Gastroesophageal sphincter (tissue), 4 donors: ENCODE measurements at regions not wholly inside any gene's neighbourhood (a gene's known extent, or its start where the extent isn't known, plus 50 kb on each side); places are given as distances from the start of the nearest gene placed in this dataset.

Experiments
- ATAC-seq: fragments of 150-250 bp; one replicate; pipeline ENCODE4 v1.9.1; 2016; ENCODE audit warnings: mild to moderate bottlenecking, moderate library complexity
- H3K27ac ChIP-seq, 4 donors: fragments of 200-600 bp; sonication (generic) in 3 of 4; 1 replicate in 3 of 4; 2 replicates in 1 of 4; pipeline ENCODE4 v1.5.1; 2016 to 2019
- H3K27me3 ChIP-seq: fragments of 200-600 bp; sonication (generic); one replicate; pipeline ENCODE4 v1.5.1; 2019
- H3K36me3 ChIP-seq, 2 donors: fragments of 200-600 bp; sonication (generic); one replicate each; pipeline ENCODE4 v1.5.1; 2019; ENCODE audit warnings: control low read depth in 1 of 2
- H3K4me1 ChIP-seq, 3 donors: fragments of 200-600 bp; sonication (generic); 1 replicate in 2 of 3; 2 replicates in 1 of 3; pipeline ENCODE4 v1.5.1; 2016 to 2019; ENCODE audit warnings: control low read depth in 2 of 3
- H3K4me3 ChIP-seq, 2 donors: fragments of 200-600 bp; sonication (generic); one replicate each; pipeline ENCODE4 v1.5.1; 2019; ENCODE audit warnings: mild to moderate bottlenecking in 1 of 2, moderate library complexity in 1 of 2
- H3K9me3 ChIP-seq, 3 donors: fragments of 200-600 bp; sonication (generic); one replicate each; pipeline ENCODE4 v1.5.1; 2017 to 2019; ENCODE audit warnings: control low read depth in 2 of 3
- EP300 ChIP-seq: sonication (generic); formaldehyde crosslinking; IDR thresholded peaks from one replicate; pipeline ENCODE4 v1.6.1; 2017; ENCODE audit warnings: antibody characterized with exemption, mild to moderate bottlenecking
- POLR2A ChIP-seq, 2 donors: fragments of 450-650 bp; IDR thresholded peaks; one replicate each; pipeline ENCODE4 v1.6.1; 2017; ENCODE audit warnings: antibody characterized with exemption in 2 of 2, mild to moderate bottlenecking in 2 of 2, moderate library complexity in 1 of 2
- POLR2AphosphoS5 ChIP-seq: sonication (generic); formaldehyde crosslinking; IDR thresholded peaks from one replicate; pipeline ENCODE4 v1.6.1; 2017; ENCODE audit warnings: antibody characterized with exemption
- WGBS, 2 donors: methylation state at CpG; one replicate each; pipeline ENCODE4 v1.1.5; 2018; ENCODE audit warnings: low coverage in 1 of 2; 5-methylcytosine and 5-hydroxymethylcytosine counted together
- TF ChIP-seq, protein P1 (sequence below), 4 experiments: fragments of 200-600 bp in 2 of 4; fragments of 450-650 bp in 2 of 4; sonication (generic) in 1 of 4; IDR thresholded peaks; one replicate each; pipeline ENCODE4 v1.5.1; 2017 to 2019; ENCODE audit warnings: antibody characterized with exemption in 4 of 4, mild to moderate bottlenecking in 2 of 4, moderate library complexity in 2 of 4

- H3K27ac ChIP-seq = peak overlapping the region in 3 of 4 donors; percentile 43 to 76 (median 64)
- no peaks in the 10 kb centered on the region for H3K9me3 ChIP-seq
- peaks cover 0 to 41% (median 13%) of the 10 kb centered on the region in 3 donors for H3K4me1 ChIP-seq
- 0% methylated on average over 6 to 15 of the region's 51 CpGs for WGBS, 2 donors
- peak overlapping the region; percentile 16 to 61 for H3K4me3 ChIP-seq
- TF ChIP-seq EP300 = peak; percentile 95
- TF ChIP-seq, protein P1, sequence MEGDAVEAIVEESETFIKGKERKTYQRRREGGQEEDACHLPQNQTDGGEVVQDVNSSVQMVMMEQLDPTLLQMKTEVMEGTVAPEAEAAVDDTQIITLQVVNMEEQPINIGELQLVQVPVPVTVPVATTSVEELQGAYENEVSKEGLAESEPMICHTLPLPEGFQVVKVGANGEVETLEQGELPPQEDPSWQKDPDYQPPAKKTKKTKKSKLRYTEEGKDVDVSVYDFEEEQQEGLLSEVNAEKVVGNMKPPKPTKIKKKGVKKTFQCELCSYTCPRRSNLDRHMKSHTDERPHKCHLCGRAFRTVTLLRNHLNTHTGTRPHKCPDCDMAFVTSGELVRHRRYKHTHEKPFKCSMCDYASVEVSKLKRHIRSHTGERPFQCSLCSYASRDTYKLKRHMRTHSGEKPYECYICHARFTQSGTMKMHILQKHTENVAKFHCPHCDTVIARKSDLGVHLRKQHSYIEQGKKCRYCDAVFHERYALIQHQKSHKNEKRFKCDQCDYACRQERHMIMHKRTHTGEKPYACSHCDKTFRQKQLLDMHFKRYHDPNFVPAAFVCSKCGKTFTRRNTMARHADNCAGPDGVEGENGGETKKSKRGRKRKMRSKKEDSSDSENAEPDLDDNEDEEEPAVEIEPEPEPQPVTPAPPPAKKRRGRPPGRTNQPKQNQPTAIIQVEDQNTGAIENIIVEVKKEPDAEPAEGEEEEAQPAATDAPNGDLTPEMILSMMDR (IDR thresholded peaks at IDR 0.05) = no peak
- TF ChIP-seq POLR2A (IDR thresholded peaks at IDR 0.05) = no peak
- peak; percentile 60 for TF ChIP-seq POLR2AphosphoS5
- no peaks in the 10 kb centered on the region for H3K36me3 ChIP-seq
- H3K27me3 ChIP-seq = peaks cover 50% of the 10 kb centered on the region
- ATAC-seq = peak; percentile 89
Observed at GRCh38 chr6:165987483-165988301, 180.0 kb downstream of the TBXT start.

- no peak for ATAC-seq
- Histone ChIP-seq H3K9me3 (no peaks in the 10 kb centered on the region), H3K4me3 (peak overlapping the region; percentile 16 to 61), H3K36me3 (no peaks in the 10 kb centered on the region), H3K4me1 (peaks cover 0 to 41% (median 13%) of the 10 kb centered on the region in 3 donors), H3K27me3 (peaks cover 50% of the 10 kb centered on the region), H3K27ac (peak overlapping the region in 2 of 4 donors; percentile 64 to 76)
- TF ChIP-seq, protein P1 (IDR thresholded peaks at IDR 0.05) = no peak
- no peak for TF ChIP-seq POLR2A (IDR thresholded peaks at IDR 0.05)
- TF ChIP-seq EP300 = no peak
- no peak for TF ChIP-seq POLR2AphosphoS5
- 0% methylated on average over 6 to 21 of the region's 27 CpGs for WGBS, 2 donors
Observed at GRCh38 chr6:165986914-165987482, 180.7 kb downstream of the TBXT start.

- 1 to 14% methylated on average over 3 to 8 of the region's 8 CpGs for WGBS, 2 donors
- TF ChIP-seq, protein P1 (IDR thresholded peaks at IDR 0.05) = no peak
- TF ChIP-seq EP300 = no peak
- no peak for TF ChIP-seq POLR2A (IDR thresholded peaks at IDR 0.05)
- no peak for TF ChIP-seq POLR2AphosphoS5
- ATAC-seq = no peak
- Histone ChIP-seq H3K27ac (peak overlapping the region in 1 of 4 donors; percentile 76), H3K4me3 (peak overlapping the region; percentile 16 to 61), H3K4me1 (peaks cover 0 to 41% (median 13%) of the 10 kb centered on the region in 3 donors), H3K27me3 (peaks cover 49% of the 10 kb centered on the region), H3K36me3 (no peaks in the 10 kb centered on the region), H3K9me3 (no peaks in the 10 kb centered on the region)
Observed at GRCh38 chr6:165986311-165986913, 181.2 kb downstream of the TBXT start.

GRCh38 chr6:165985806-165986299 is 181.8 kb downstream of the TBXT start:
- TF ChIP-seq EP300 = no peak
- ATAC-seq = no peak
- 33 to 63% methylated on average over 3 to 8 of the region's 14 CpGs for WGBS, 2 donors
- Histone ChIP-seq H3K9me3 (no peaks in the 10 kb centered on the region), H3K27me3 (peaks cover 43% of the 10 kb centered on the region), H3K36me3 (no peaks in the 10 kb centered on the region), H3K27ac (peak overlapping the region in 1 of 4 donors; percentile 76), H3K4me3 (peak overlapping the region in 1 of 2 donors; percentile 61), H3K4me1 (peaks cover 0 to 41% (median 13%) of the 10 kb centered on the region in 3 donors)

GRCh38 chr6:165985281-165985805 is 182.3 kb downstream of the TBXT start:
- 74 to 75% methylated on average over 5 of the region's 7 CpGs for WGBS, 2 donors
- H3K4me3 ChIP-seq = peak overlapping the region in 1 of 2 donors; percentile 61

More at GRCh38 chr6:165985281-165985805, 182.3 kb downstream of the TBXT start:
- no peak for TF ChIP-seq POLR2AphosphoS5
- no peaks in the 10 kb centered on the region for H3K9me3 ChIP-seq
- no peak for ATAC-seq
- H3K36me3 ChIP-seq = no peaks in the 10 kb centered on the region
- H3K4me1 ChIP-seq = peaks cover 0 to 41% (median 13%) of the 10 kb centered on the region in 3 donors
- H3K27ac ChIP-seq = peak overlapping the region in 1 of 4 donors; percentile 76
- H3K27me3 ChIP-seq = peaks cover 40% of the 10 kb centered on the region
